Inferior parietal cortex (tissue), 1 donor: ENCODE measurements at regions not wholly inside any gene's neighbourhood (a gene's known extent, or its start where the extent isn't known, plus 50 kb on each side); places are given as distances from the start of the nearest gene placed in this dataset.
"Not testable (repeated sequence)": the region's sequence is repeated elsewhere in the genome, so short reads cannot be mapped to it uniquely, and the experiment has no call there.

Experiments
- DNase-seq: peaks from one replicate; pipeline ENCODE4 v3.0.0-alpha.2; 2016; ENCODE audit errors: extremely low spot score

DNA sequence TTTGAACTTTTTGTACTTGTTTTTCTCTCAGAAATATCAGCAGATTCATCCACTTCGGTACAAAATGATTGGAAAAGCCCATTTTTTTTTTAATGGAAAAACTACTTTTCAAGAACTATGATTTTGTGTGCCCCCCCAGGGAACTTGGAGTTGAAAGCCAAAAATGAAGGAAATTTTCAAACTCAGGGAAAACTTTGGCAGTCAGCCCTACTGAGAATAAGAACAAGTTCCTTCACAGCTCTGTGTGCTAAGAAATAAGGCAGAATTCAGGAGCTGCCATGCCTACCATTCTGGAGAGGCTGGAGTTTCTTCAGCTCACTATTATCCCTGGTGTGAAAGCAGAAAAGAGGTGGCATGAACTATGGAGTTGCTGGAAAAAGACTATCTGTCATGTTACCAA, 226.0 kb upstream of the SLC35G4 start:
- DNase-seq, result no peak

DNA sequence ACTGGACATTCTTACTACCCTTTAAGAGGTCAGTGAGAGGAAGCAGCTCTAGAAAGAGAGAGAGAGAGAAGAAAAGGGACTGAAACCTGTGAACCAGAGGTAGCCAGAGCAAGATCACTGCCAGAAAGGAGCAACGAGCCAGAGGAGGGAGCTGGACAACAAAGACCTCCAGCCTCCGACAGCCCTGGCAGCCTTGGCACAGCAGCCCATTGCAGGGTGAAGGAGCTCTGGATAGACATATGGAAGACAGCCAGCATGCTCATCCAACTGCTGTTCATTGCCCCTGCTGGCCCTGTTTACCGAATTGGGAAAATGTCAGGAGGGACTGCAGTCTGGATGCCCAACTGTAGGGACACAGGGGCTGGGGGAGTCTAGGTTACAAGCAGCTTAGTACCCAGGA, 228.4 kb upstream of the SLC35G4 start:
- no peak for DNase-seq

DNA sequence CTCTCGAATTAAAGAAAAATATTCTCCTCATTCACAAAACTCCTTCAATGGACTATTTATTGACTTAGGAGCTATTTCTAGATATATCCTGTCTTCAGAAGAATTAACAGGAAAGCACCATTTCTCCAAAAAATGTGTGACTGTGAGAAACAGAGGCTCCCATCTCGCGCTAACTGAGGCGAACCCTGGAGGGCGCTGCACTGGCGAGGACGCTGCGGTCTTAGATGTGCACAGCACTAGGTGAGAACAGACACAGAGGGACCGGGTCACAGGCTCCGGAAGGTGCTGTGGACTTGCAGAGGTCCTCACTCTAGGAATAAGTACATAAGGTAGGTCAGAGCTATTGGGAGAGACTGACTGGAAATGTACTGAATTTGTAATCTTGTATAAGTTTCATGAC, 229.7 kb upstream of the SLC35G4 start:
- no peak for DNase-seq

DNA sequence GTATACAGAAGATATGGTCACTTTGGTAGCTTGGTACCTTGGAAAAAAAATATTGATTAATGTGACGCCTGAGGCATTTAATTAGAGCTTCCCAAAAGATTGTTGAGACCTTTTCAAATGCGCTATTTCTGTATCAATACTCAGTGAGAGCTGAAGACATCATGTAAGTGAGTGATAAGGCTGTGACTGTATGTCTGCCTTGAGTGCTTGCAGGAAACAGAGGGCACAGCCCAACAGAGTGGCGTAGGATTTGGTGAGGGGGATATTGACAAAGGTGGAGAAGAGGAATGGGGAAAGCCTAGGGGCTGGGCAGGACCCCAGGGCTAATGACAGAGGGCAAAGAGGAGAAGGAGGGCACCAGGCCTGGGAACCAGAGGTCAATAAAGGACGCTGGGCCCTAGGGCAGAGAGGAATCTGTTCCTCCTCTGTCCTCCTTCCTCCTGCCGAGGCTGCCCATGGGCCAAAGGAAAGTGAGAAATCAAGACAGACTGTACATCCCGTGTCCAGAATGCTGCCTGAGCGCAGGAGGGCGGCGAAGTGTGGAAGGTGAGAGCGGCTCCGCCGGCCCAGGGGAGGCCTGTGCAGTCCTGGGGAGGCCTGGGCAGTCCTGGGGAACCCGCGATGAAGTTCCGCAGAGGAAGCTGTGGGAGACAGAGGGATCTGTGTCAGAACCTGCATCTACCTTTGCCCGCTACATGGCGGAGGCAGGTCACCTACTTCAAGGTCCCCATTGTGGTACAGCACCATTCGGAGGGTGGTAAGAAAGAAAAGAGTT, 228.6 kb upstream of the PIEZO2 start:
- DNase-seq, result no peak

DNA sequence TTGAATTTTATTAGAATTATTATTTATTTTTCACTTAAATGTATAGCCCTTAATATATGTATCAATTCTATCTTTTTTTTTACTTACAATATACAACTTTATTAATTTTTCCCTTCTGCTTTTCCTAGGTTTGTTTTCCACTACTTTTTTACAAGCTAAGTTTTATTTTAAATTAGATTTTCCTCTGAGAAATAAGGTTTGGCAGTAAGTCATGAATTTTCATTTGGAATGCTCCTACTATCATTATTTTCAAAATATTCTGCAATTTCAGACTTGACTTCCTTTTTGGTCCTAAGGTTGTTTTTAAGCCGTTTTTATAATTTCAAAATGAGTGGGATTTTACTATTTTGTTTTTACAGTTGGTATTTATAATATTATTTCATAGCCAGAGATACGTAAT, 222.8 kb upstream of the PIEZO2 start:
- no peak for DNase-seq

DNA sequence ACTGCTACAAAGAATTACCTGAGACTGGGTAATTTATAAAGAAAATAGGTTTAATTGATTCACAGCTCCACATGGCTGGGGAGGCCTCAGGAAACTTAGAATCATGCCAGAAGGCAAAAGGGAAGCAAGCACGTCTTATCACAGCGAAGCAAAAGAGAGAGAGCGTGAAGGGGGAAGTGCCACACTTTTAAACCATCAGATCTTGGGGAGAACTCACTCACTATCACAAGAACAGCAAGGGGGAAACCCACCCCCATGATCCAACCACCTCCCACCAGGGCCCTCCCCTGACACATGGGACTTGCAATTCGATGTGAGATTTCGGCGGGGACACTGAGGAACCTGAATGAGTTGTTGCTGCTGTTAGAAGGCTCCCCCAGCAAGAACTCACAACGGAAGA, 220.2 kb upstream of the PIEZO2 start:
- no peak for DNase-seq

DNA sequence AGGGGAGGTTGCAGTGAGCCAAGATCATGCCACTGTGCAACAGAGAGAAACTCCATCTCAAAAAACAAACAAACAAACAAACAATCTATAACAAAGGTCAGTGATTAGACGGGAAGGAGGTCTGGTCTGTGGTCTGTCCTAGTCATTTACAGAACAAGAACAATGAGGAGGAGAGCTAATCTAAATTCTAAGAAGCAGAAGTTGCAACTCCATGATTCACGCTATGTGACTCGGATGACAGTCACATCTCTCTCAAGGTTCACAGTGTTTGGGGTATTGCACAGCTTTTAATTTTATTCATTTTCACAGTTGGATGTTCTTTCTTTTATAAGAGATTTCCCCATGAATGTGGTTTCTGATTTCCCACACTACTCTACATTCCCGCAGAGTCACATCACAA, 218.7 kb upstream of the PIEZO2 start:
- DNase-seq, result no peak

DNA sequence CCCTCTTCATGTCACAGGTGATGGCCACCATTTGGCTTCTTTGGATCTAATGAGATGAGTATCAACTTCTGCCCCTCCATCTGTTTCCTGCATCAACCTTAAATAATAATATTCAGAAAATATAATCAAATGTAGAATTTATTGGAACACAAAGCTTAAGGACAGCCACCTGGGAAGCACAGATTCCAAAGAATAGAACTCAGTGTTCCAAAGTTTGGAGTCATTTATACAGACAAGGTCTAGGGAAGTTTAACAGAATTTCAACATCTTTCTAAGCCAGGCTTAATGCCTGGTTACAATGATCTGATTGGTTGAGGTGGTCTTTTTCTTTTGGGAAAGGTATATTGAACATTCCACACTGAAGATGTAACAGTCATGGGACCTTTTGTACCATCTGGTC, 218.0 kb upstream of the PIEZO2 start:
- no peak for DNase-seq

DNA sequence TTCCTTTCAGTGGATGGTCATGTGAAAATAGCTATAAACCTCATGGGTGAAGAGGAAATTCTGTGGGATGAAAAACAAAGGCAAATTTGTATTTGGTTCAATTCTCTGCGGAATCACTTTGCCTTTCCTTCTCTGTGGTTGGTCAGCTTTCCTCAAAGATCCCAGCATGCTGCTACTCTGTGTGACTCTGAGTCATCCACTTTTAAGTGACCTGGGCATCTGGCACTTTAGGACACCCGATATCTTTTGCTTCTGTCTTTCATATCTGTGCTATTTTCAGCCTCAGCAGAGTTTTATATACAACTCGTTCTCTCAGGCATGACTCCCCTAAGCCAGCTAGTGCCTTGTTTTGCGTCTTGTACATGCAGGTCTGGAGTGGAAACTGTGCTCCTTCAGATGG, 217.0 kb upstream of the PIEZO2 start:
- no peak for DNase-seq

DNA sequence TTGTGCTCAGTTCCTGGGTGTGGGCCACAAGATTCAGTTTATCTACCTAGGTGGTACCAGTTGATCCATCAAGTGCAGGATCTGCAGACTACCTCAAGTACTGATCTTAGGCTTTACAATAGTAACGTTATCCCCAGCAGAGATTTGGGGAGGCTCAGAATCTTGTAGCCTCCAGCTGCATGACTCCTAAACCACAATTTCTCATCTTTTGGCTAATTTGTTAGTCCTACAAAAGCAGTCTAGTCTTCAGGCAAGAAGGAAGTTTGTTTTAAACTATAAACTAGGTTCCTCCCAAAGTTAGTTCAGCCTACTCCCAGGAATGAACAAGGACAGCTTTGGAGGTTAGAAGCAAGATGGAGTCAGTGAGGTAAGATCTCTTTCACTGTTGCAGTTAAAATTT, 213.5 kb upstream of the PIEZO2 start:
- no peak for DNase-seq

DNA sequence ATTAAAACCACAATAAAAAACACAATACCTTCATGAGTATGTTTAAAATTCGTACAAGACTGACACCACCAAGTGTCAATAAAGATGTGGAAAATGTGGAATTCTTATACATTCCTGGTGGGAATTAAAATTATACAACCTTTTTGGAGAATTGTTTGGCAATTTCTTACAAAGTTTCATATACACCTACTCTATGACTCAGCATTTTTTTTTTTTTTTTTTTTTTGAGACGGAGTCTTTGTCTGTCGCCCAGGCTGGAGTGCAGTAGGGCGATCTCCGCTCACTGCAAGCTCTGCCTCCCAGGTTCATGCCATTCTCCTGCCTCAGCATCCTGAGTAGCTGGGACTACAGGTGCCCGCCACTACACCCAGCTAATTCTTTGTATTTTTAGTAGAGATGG, 212.5 kb upstream of the PIEZO2 start:
- DNase-seq, result not testable (repeated sequence)

DNA sequence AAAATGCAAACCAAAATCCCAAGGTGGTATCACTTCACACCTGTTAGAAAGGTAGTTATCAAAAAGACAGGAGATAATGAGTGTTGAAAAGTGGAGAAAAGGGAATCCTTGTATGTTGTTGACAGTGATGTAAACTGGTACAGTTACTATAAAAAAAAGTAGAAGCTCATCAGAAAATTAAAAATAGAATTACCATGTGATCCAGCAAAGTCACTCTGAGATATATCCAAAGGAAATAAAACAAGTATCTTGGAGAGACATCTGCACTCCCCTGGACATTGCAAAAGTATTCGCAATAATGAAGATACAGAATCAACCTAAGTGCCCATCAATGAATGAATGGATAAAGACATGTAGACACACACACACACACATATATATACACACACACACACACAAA, 208.3 kb upstream of the PIEZO2 start:
- no peak for DNase-seq

DNA sequence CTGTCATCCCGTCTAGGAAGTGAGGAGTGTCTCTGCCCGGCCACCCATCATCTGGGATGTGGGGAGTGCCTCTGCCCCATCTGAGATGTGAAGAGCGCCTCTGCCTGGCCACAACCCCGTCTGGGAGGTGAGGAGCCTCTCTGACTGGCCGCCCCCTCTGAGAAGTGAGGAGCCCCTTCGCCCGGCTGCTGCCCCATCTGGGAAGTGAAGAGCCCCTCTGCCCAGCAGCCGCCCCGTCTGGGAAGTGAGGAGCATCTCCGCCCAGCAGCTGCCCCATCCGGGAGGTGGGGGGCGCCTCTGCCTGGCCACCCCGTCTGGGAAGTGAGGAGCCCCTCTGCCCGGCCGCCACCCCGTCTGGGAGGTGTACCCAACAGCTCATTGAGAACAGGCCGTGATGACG, 195.2 kb upstream of the PIEZO2 start:
- DNase-seq, result not testable (repeated sequence)

DNA sequence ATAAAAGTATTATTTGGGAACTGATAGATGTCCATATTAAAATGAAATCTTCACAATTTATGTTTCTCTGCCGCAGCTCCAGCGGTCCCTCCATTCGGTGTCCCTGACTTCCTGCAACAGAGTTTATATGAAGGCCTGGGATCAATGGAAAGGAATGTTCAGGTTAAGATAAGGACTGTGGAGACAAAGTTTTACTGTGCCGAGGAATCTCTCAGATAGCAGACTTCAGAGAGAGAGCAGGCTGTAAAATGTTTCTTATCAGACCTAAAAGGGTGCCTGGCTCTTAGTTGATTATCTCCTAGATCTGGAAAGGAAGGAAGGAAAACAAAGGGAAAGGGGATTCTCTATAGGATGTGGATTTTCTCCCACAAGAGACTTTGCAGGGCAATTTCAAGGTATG, 193.7 kb upstream of the PIEZO2 start:
- DNase-seq, result no peak

DNA sequence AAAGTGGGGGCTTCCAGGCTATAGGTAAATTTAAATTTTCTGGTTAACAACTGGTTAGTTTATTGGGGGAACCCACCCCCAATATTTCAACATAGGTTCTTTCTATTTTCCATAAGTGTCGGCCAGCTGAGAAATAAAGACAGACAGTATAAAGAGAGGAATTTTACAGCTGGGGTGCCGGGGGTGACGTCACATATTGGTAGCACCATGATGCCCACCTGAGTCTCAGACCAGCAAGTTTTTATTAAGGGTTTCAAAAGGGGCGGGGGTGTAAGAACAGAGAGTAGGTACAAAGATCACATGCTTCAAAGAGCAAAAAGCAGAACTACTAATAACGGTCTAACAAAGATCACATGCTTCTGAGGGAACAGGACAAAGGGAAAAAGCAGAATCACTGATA, 192.7 kb upstream of the PIEZO2 start:
- not testable (repeated sequence) for DNase-seq

DNA sequence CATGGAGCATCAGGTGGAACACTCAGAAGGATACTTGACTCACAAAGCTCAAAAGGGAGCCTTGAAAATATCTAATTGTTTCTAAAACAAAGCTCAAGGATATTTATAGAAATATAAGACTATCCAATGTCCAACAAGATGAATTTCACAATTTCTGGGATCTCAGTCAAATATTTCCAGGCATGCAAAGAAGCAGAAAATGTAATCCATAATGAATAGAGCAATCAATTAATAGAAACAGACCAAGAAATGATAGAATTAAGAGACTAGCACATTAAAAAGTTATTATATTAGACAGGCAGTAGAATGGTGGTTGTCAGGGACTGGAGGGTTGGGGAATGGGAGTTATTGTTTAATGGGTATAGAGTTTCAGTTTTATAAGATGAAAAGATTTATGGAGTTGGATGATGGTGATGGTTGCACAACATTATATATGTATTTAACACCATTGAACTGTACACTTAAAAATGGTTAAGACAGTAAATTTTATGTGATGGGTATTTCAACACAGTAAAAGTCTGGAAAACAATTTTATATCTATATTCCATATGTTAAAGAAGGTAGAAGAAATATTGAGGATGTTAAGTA, 189.9 kb upstream of the PIEZO2 start:
- DNase-seq, result no peak

DNA sequence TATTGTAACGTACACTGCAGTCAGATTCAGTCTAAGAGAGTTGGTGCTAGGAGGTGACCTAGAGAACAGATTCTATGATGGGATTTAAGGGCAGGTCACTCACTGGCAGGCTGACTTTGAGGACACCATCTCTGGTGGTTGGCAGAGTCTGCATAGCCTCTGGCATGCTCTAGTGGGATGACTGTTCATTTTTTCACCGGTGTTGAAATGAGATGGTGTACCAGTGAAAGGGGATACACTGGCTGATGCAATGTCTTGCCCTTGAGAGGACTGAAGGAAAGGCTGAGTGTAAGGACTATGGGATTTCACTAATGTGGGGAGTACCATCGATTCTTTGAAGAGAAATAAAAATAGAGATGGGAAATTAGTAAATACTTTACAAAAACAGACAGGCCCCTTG, 186.9 kb upstream of the PIEZO2 start:
- DNase-seq, result no peak

DNA sequence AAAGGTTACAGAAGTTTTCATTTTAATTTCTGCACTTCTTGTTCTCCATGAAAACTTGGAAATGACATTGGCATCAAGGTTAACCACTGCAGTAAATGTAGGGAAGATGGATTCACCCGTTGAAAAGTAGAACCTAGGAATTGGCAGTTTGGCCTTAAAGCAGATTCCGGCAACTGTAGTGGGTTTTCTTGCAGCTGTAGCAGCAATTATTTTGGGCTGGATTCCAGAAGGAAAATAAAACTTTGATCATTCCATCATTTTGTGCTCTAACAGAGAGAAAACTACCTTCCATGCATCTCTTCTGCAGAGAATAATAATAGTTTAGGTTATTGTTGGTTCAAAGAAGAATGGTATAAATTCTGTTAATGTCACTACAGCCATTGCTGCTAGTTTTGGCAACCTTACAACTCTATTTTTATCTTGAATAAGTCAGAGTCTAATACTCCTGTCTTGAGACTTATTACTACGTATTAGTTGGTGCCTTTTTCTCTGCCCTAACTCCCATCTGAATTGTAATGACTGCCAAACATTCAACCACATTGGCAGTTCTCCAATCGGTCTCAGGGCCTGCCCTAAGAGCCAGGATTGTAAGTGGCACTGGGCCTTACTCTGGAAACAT, 178.1 kb upstream of the PIEZO2 start:
- DNase-seq, result no peak

DNA sequence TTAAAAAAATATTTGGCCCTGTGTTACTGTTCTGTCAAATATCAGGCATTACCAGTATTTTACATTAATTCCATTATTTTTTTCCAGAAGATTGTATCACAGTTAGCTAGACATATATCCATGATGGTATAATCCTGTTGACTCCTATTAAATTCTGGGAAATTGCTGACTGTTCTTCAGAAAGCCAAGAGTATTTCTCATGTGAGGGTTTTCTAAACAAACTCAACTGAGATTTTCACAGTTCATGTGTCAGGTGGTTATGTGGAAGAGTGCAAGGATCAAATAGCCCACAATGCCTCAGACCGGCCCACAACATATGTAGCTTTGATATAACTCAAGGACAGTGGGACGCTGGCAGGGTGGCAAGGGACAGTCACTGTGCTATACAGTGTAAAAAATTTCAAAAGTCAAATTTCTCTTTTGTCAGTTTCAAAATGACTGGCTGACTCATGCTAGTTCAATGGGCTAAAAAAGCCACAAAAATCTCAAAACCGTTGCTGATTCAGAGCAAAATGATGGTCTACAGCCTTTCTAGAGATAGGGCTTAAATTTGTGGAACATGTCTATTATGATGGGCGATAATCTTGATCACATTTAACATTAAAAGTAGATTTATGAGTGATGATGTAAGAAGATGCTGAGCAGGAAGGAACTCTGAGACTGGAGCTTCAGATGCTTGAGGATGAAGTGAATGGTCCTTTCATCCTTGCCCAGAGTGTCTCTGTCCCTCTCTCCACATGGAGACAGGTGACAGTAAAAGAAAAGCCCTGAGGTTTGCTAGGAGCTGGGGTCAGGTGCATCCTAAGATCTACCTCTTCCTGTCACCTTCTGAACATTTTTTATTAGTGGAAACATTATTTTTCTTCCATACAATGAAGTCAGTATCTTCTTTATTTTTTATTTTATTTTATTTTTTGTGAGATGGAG, 175.8 kb upstream of the PIEZO2 start:
- DNase-seq, result no peak

DNA sequence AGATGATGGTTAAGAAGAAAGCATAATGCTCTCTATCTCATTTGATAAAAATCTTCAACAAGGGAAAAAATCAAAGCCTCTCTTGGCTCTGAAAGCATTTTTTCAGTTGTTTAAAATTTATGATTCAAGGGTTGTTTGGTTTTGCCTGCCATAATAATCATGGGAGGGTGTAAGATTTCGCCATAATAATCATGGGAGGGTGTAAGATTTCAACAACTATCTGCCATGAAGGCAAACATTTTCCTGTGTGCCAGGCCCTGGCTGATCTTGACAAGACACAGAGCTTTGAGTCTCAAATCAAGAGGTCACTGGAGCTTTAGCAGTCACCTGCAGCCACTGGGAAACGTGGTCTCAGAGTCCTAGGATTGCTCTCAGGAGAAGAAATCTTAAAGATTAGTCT, 175.1 kb upstream of the PIEZO2 start:
- no peak for DNase-seq

DNA sequence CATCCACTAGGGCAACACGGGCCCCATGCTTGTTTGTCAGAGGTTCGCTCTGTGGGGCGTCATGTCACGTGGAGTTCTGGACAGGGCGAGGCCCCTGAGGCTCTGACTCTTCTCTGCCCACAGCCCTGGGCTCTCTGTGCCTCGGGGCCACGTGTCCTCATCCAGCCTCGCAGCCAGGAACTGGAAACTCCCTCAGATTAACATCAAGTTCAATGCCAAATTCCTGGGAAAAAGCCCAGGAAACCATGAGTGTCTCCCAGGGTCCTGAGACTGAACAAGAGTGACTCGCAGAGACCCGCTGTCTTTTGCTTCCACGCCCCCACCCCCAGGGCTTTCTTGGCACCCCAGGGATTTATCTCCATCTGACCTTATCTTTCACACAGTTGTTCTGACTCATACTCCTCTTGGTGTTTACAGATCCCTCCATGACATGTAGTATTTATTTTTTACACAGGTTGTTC, 174.0 kb upstream of the PIEZO2 start:
- DNase-seq, result no peak

DNA sequence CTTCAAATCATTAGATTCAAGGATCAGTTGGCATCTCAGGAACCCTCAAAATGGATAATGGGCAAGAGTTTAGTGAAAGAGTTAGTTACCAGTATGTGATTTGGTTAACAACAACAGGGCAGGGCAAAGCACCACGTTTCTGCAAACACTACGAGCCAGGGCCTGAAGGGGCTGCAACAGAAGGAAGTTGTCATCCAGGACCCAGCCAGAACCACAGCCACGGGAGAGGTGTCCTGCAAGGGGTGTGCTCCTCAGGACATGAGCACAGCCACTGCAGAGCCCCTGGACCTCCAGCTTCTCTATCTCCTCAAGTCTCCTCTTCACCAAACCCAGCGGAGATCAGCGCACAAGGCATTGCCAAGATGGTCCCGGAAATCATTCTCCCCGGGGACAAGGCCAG, 173.3 kb upstream of the PIEZO2 start:
- DNase-seq, result no peak
